Fibroblast of lung (primary cell): ENCODE measurements at regions not wholly inside any gene's neighbourhood (a gene's known extent, or its start where the extent isn't known, plus 50 kb on each side); places are given as distances from the start of the nearest gene placed in this dataset.

Experiments
- EZH2 ChIP-seq: IDR thresholded peaks from 2 replicates; pipeline ENCODE4 v1.5.1; 2012; ENCODE audit warnings: low read length, control low read depth, mild to moderate bottlenecking; ENCODE audit errors: missing control alignments
- TF ChIP-seq, protein P1 (sequence below), 2 donors: IDR thresholded peaks in 1 of 2; conservative IDR thresholded peaks in 1 of 2; 1 replicate in 1 of 2; 2 replicates in 1 of 2; pipeline ENCODE4 v1.5.1; 2011 to 2012; ENCODE audit warnings: low read length in 2 of 2, control low read depth in 1 of 2, inconsistent platforms in 1 of 2, low read depth in 1 of 2, mild to moderate bottlenecking in 1 of 2

DNA sequence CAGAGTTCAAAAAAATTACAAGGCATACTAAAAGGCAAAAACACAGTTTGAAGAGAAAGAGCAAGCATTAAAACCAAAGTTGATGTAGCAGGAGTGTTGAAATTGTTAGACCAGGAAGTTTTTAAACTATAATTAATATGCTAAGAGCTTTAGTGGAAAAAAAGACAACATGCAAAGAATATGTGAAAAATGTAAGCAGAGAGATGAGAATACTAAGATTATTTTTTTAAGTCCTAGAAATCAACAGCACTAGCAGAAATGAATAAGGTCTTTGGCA is 192.6 kb downstream of the ERMARD start:
- TF ChIP-seq, protein P1, sequence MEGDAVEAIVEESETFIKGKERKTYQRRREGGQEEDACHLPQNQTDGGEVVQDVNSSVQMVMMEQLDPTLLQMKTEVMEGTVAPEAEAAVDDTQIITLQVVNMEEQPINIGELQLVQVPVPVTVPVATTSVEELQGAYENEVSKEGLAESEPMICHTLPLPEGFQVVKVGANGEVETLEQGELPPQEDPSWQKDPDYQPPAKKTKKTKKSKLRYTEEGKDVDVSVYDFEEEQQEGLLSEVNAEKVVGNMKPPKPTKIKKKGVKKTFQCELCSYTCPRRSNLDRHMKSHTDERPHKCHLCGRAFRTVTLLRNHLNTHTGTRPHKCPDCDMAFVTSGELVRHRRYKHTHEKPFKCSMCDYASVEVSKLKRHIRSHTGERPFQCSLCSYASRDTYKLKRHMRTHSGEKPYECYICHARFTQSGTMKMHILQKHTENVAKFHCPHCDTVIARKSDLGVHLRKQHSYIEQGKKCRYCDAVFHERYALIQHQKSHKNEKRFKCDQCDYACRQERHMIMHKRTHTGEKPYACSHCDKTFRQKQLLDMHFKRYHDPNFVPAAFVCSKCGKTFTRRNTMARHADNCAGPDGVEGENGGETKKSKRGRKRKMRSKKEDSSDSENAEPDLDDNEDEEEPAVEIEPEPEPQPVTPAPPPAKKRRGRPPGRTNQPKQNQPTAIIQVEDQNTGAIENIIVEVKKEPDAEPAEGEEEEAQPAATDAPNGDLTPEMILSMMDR (conservative IDR thresholded peaks at IDR 0.05 in 1 of 2, IDR thresholded peaks at IDR 0.05 in 1 of 2; ENCODE audit: low read depth in 1 of 2, low read length in 2 of 2), result no peak
- no peak for TF ChIP-seq EZH2
